Thyroid gland (tissue), 4 donors: ENCODE measurements at regions not wholly inside any gene's neighbourhood (a gene's known extent, or its start where the extent isn't known, plus 50 kb on each side); places are given as distances from the start of the nearest gene placed in this dataset.

Experiments
- POLR2A ChIP-seq, 2 donors: fragments of 450-650 bp; IDR thresholded peaks; one replicate each; pipeline ENCODE4 v1.6.1; 2017; ENCODE audit warnings: antibody characterized with exemption in 2 of 2, mild to moderate bottlenecking in 2 of 2, moderate library complexity in 1 of 2
- TF ChIP-seq, protein P1 (sequence below), 6 experiments: fragments of 200-600 bp in 3 of 6; fragments of 450-650 bp in 3 of 6; sonication (generic) in 3 of 6; IDR thresholded peaks; one replicate each; pipeline ENCODE4 v1.5.1; 2016 to 2019; ENCODE audit warnings: antibody characterized with exemption in 6 of 6, mild to moderate bottlenecking in 2 of 6, inconsistent platforms in 1 of 6, moderate library complexity in 1 of 6

DNA sequence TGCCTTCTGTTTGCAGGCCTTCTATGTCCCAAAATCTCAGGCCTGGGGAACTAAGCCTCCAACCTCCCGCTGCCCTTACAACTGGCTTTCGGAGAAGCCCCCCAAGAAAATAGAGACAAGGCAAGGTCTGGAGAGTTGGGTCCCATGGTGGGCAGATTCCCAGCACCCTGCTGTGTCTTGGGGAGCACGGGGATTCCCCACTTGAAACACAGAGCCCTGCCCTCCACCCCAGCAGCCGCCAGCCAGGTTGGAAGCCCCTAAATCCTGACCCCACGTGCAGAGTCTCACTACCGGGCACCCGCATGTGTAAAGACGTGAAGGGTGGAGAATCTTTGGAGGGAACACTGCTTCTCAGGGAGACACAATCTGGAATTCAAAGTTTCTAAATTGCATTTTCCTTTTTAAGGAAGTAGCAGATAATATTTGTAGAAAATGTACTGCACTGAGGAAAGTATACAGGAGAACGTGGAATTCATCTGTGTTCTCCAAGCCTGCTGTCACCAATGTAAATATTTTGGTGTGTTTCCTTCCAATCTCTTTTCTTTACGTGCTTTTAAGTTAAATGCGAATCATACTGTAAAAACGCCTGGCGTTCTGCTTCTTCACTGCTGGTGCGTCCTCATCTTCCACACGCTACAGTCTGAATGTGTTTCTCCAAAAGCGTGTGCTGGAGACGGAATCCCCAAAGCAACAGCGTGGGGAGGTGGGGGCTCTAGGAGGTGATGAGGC, 220.9 kb downstream of the BRD1 start:
- TF ChIP-seq, protein P1, sequence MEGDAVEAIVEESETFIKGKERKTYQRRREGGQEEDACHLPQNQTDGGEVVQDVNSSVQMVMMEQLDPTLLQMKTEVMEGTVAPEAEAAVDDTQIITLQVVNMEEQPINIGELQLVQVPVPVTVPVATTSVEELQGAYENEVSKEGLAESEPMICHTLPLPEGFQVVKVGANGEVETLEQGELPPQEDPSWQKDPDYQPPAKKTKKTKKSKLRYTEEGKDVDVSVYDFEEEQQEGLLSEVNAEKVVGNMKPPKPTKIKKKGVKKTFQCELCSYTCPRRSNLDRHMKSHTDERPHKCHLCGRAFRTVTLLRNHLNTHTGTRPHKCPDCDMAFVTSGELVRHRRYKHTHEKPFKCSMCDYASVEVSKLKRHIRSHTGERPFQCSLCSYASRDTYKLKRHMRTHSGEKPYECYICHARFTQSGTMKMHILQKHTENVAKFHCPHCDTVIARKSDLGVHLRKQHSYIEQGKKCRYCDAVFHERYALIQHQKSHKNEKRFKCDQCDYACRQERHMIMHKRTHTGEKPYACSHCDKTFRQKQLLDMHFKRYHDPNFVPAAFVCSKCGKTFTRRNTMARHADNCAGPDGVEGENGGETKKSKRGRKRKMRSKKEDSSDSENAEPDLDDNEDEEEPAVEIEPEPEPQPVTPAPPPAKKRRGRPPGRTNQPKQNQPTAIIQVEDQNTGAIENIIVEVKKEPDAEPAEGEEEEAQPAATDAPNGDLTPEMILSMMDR (IDR thresholded peaks at IDR 0.05), result no peak
- TF ChIP-seq POLR2A (IDR thresholded peaks at IDR 0.05), result no peak
